ENCODE measurements at regions not wholly inside any gene's neighbourhood (a gene's known extent, or its start where the extent isn't known, plus 50 kb on each side); places are given as distances from the start of the nearest gene placed in this dataset.

GRCh38 chr16:8062677-8063076 is 527.6 kb downstream of the TMEM114 start:
- TF ChIP-seq CTCF (conservative IDR thresholded peaks at IDR 0.05) = no peak
- no peak for DNase-seq (ENCODE audit: extremely low spot score, unreplicated experiment)
- Mint-ChIP-seq H3K4me1 (ENCODE audit: unreplicated experiment) (no peaks in the 10 kb centered on the region), H3K36me3 (no peaks in the 10 kb centered on the region), H3K9me3 (peaks cover 8% of the 10 kb centered on the region), H3K27me3 (no peaks in the 10 kb centered on the region), H3K27ac (no peak overlapping the region), H3K4me3 (no peak overlapping the region)

GRCh38 chr16:8055761-8056160 is 534.5 kb downstream of the TMEM114 start:
- no peak for DNase-seq (ENCODE audit: extremely low spot score, unreplicated experiment)

GRCh38 chr16:8053437-8053836 is 536.9 kb downstream of the TMEM114 start:
- no peaks in the 10 kb centered on the region for H3K36me3 Mint-ChIP-seq
- DNase-seq (ENCODE audit: extremely low spot score, unreplicated experiment) = no peak
- H3K27me3 Mint-ChIP-seq = peaks cover 3% of the 10 kb centered on the region
- H3K4me1 Mint-ChIP-seq (ENCODE audit: unreplicated experiment) = no peaks in the 10 kb centered on the region
- H3K9me3 Mint-ChIP-seq = peaks cover 9% of the 10 kb centered on the region
- H3K27ac Mint-ChIP-seq = no peak overlapping the region
- no peak overlapping the region for H3K4me3 Mint-ChIP-seq
- TF ChIP-seq CTCF (conservative IDR thresholded peaks at IDR 0.05) = no peak

More at GRCh38 chr16:8055761-8056160, 534.5 kb downstream of the TMEM114 start:
- TF ChIP-seq CTCF (conservative IDR thresholded peaks at IDR 0.05) = no peak
- Mint-ChIP-seq H3K4me3 (no peak overlapping the region), H3K27me3 (peaks cover 3% of the 10 kb centered on the region), H3K27ac (no peak overlapping the region), H3K9me3 (peaks cover 9% of the 10 kb centered on the region), H3K4me1 (ENCODE audit: unreplicated experiment) (no peaks in the 10 kb centered on the region), H3K36me3 (no peaks in the 10 kb centered on the region)

GRCh38 chr16:8048433-8048832 is 541.9 kb downstream of the TMEM114 start:
- Mint-ChIP-seq H3K27ac (no peak overlapping the region), H3K4me1 (ENCODE audit: unreplicated experiment) (no peaks in the 10 kb centered on the region), H3K4me3 (no peak overlapping the region), H3K27me3 (peaks cover 3% of the 10 kb centered on the region), H3K9me3 (peaks cover 9% of the 10 kb centered on the region), H3K36me3 (no peaks in the 10 kb centered on the region)
- TF ChIP-seq CTCF (conservative IDR thresholded peaks at IDR 0.05) = no peak
- DNase-seq (ENCODE audit: extremely low spot score, unreplicated experiment) = no peak

GRCh38 chr16:8047736-8048135 is 542.6 kb downstream of the TMEM114 start:
- Mint-ChIP-seq H3K4me3 (no peak overlapping the region), H3K27ac (no peak overlapping the region), H3K4me1 (ENCODE audit: unreplicated experiment) (no peaks in the 10 kb centered on the region), H3K27me3 (no peaks in the 10 kb centered on the region), H3K36me3 (no peaks in the 10 kb centered on the region), H3K9me3 (peaks cover 9% of the 10 kb centered on the region)
- DNase-seq (ENCODE audit: extremely low spot score, unreplicated experiment) = no peak
- no peak for TF ChIP-seq CTCF (conservative IDR thresholded peaks at IDR 0.05)

- no peaks in the 10 kb centered on the region for H3K4me1 Mint-ChIP-seq (ENCODE audit: unreplicated experiment)
- no peak for TF ChIP-seq CTCF (conservative IDR thresholded peaks at IDR 0.05)
- no peak overlapping the region for H3K4me3 Mint-ChIP-seq
- no peaks in the 10 kb centered on the region for H3K27me3 Mint-ChIP-seq
- H3K9me3 Mint-ChIP-seq = no peaks in the 10 kb centered on the region
- no peak for DNase-seq (ENCODE audit: extremely low spot score, unreplicated experiment)
- H3K27ac Mint-ChIP-seq = no peak overlapping the region
- no peaks in the 10 kb centered on the region for H3K36me3 Mint-ChIP-seq
Observed at GRCh38 chr16:8044796-8045195, 545.5 kb downstream of the TMEM114 start.
